HG03439 (cell line): ENCODE measurements at regions not wholly inside any gene's neighbourhood (a gene's known extent, or its start where the extent isn't known, plus 50 kb on each side); places are given as distances from the start of the nearest gene placed in this dataset.
"Not testable (repeated sequence)": the region's sequence is repeated elsewhere in the genome, so short reads cannot be mapped to it uniquely, and the experiment has no call there.

Experiments used
- ATAC-seq: cut with Tn5 transposase; IDR thresholded peaks from one replicate; pipeline ENCODE4 v1.9.1; 2021; ENCODE audit warnings: mild to moderate bottlenecking, moderate library complexity; ENCODE audit not compliant: unreplicated experiment

DNA sequence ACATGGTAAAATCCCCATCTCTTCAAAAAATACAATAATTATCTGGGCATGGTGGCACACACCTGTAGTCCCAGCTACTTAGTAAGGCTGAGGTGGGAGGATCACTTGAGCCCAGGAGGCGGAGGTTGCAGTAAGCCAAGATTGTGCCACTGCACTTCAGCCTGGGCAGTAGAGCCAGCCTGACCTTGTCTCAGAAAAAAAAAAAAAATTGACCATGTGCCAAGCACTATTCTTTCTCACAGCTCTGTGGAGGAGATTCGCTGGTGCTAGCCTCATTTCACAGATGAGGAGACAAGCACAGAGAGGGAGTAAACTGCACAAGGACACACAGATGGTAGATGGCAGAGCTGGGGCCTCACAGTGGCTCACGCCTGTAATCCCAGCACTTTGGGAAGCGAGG, 131.8 kb upstream of the JARID2 start:
- ATAC-seq = no peak

DNA sequence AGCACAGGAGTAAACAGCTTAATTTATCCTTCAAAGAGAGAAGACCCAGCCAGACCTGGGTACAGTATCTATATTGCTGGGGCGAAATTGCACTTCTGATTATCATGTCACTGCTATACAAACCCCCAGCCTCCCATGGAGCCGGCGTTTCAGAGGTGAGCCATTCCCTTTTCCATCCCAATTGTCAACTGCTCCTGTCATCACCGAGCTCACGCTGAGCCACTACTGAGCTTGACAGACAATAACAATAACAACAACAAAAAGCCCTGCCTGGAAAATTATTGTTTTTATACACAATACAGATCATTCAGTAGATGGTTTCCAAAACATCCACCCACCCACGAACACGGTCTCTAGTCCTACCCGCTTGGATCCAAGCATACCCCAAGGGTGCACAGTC, 129.0 kb upstream of the JARID2 start:
- no peak for ATAC-seq

DNA sequence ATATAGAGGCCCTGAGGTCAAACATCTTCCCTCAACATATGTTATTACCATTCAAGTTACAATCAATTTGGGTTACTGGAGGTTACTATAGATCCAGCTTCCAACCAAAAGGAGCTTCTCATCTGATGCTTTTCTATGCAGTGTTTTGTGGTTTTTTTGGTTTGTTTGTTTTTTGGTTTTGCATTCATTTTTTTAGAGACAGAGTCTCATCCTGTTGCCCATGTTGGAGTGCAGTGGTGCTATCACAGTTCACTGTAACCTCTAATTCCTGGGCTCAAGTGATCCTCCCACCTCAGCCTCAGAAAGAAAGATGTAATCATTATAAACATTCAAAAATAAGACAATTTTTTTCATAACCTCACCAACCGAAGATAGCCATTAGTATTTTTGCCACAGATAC, 124.4 kb upstream of the JARID2 start:
- no peak for ATAC-seq

DNA sequence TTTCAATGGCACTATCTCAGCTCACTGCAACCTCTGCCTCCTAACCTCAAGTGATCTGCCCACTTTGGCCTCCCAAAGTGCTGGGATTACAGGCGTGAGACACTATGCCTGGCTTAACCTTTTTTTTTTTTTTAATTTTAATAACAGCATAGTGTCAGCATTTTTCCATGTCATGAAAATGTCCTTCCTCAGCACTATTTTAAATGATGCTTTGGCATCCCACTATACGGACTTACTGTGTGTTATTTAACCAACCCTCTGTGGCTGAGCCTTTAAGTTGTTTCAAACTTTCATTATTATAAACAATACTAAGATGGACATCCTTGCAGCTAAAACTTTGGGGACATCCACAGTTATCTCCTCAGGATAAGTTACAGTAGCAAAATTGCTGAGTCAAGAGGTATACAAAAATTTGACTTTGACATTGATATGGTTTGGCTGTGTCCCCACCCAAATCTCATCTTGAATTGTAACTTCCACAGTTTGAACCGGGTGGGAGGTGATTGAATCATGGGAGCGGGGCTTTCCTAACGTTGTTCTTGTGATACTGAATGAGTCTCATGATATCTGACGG, 123.8 kb upstream of the JARID2 start:
- ATAC-seq = no peak

GRCh38 chr6:15129887-15130286, 116.0 kb upstream of the JARID2 start:
- ATAC-seq = no peak

DNA sequence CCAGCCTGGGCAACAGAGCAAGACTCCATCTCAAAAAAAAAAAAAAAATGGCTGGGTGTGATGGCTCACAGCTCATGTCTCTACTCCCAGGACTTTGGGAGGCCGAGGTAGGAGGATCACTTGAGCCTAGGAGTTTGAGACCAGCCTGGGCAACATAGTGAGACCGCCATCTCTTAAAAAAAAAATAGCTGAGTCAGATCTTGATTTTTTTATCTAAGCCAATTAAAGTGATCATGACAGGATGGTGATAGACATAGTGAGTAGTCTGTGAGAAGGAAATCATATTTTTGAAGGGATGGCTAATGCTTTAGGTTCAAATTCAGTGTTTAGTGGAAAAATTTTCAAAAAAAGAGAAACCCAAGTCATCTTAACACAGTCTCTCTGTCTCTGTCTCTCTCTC, 114.6 kb upstream of the JARID2 start:
- ATAC-seq = no peak

DNA sequence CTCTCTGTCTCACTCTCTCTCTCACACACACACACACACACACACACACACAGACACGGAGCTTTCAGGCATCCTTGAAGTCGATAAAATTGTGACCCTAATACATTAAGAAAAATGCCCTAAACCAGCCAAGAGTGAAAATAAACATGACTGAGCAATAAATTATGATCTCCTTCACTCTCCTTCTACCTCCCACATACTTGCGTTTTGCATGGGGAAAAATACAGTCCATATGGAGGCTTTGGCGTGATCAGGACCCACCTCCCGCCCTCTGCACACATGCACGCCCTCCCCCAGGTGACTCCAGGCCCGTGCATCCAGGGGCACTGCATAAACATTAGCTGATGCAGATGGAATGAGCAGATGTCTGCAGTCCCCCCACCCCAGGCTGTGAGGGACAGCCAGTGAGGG, 114.2 kb upstream of the JARID2 start:
- ATAC-seq = no peak

- no peak for ATAC-seq
Observed at GRCh38 chr6:15132167-15132566, 113.7 kb upstream of the JARID2 start.

- no peak for ATAC-seq
Observed at GRCh38 chr6:15132854-15133670, 112.8 kb upstream of the JARID2 start.

- ATAC-seq = no peak
Observed at GRCh38 chr6:15137086-15137485, 108.8 kb upstream of the JARID2 start.

DNA sequence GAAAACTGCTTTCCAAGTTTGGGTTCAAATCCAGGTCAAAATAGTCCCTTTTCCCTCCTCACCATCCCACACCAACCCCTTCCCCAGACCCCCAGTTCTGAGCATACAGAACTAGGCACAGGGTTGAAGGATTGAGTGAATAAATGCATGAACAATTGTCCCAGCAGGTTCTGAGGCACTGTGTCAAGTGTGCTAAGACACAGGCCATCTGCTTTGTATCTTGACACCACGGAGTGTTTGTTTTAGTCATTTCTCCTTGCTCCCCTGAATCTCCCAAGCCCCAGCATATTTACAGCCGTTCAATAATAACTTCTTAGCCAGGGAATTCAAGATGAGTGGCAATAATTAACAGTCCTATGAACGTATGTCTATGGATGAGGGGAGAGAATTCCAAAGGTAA, 102.8 kb upstream of the JARID2 start:
- ATAC-seq = no peak

- no peak for ATAC-seq
Observed at GRCh38 chr6:15143540-15143939, 102.3 kb upstream of the JARID2 start.

- no peak for ATAC-seq
Observed at GRCh38 chr6:15145821-15146220, 100.0 kb upstream of the JARID2 start.

DNA sequence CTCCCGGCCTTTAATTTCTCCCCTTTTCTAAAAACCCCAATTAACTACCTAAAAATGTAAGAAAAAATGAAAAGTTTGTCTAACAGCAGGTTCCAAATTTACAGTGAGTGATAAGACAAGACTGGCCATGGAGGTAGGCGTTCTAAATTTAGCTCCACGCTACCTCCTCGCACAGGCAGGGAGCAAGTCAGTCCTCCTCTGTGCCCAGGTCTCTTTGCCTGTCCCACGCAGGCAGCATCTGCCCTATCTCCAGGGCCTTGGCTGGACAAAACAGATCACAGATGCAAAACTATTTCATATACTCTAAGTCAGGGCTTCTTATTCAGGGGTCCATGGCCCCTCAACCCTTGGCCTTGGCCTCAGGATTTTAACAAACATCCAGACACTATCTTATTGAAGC, 98.0 kb upstream of the JARID2 start:
- ATAC-seq = no peak

GRCh38 chr6:15148356-15148946, 97.4 kb upstream of the JARID2 start:
- no peak for ATAC-seq

GRCh38 chr6:15150207-15150606, 95.7 kb upstream of the JARID2 start:
- ATAC-seq = no peak

DNA sequence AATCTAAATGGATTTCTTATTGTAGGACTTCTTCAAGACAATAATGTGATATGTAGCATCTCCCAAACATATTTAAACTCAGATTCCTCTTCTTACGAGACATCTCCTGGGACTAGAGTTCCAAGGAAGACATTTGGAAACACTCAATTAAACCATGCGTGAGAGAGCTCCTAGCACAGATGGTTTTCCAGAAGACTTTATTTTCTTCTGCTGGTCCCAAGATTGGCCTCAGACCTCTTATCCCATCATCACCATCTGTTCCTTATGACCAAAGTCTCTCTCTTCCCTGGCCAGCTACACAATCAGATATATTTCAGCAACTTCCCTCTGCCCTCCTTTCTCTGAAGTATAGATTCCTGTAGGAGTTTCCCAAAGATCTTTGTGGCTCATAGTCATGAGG, 93.2 kb upstream of the JARID2 start:
- no peak for ATAC-seq

- ATAC-seq = no peak
Observed at GRCh38 chr6:15153191-15153590, 92.7 kb upstream of the JARID2 start.

- ATAC-seq = no peak
Observed at GRCh38 chr6:15157479-15157878, 88.4 kb upstream of the JARID2 start.

GRCh38 chr6:15158821-15159619, 86.8 kb upstream of the JARID2 start:
- ATAC-seq = no peak

DNA sequence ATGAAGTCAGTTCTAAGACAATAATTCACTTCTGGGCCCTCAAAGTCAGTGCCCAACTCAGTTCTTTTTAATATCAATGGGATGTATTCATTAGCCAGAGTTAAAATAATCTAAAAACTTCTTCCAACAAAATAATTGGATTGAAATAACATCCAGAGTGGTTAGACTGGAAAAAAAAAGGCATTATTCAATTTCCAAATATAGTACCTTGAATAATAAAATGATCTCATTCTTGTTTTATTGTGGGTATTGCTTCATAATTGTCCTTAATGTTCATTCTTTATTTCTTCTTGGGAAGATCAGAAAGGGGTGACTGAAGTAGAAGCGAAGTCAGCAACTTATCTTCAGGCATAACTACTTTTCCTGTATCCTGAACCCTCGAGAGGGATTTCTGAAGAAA, 85.1 kb upstream of the JARID2 start:
- no peak for ATAC-seq

DNA sequence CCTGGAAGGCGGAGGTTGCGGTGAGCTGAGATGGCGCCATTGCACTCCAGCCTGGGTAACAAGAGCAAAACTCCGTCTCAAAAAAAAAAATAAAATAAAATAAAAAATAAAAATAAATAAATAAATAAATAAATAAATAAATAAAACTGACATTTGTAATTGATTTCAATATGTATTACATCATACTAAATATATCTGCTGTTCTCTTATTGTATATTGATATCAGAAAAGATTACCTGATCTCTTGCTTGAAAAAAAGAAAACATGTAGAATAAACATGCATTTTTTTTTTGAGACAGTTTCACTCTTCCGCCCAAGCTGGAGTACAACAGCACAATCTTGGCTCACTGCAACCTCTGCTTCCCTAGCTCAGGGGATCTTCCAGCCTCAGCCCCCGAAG, 81.0 kb upstream of the JARID2 start:
- not testable (repeated sequence) for ATAC-seq
